ENCODE measurements at regions not wholly inside any gene's neighbourhood (a gene's known extent, or its start where the extent isn't known, plus 50 kb on each side); places are given as distances from the start of the nearest gene placed in this dataset.

DNA sequence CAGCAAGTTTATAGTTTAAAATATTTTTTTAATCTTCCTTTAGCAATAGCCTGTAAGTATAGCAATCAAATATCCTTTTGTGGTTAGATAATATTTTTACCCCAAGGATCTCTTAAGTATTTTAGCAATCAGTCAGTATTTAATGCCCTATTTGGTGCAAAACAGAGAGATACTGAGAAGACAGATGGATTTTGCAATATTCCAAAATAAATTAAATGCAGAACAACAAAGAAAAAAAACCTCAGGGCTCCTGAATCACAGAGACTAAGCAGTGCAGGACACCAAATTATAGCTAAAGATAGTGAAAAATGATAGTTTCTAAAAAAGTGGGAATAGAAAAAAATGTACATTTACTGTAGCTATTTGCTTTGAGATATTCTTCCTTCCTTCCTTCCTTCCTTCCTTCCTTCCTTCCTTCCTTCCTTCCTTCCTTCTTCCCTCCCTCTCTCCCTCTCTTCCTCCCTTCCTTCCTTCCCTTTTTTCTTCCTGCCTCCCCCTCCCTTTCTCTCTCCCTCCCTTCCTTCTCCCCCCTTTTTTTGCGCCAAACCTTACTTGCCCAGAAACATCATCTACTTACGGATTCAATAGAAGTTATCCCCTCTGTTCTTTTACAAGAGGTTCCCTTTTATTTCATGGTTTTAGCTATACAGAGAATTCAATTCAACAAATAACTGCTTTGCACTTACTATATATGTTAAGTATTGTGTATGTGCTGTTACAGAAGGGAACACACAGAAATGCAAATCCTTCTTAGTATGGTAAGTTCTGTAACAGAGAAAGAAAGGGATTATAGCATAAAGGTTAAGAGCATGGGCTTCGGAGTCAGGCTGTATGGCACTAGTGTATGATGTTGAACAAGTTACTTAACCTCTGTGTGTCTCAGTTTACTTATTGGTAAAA lies 219.0 kb downstream of the CPE start:
- ChIA-PET CTCF (no interaction called here), POLR2A (no interaction called here)
- TF ChIP-seq, protein P1, sequence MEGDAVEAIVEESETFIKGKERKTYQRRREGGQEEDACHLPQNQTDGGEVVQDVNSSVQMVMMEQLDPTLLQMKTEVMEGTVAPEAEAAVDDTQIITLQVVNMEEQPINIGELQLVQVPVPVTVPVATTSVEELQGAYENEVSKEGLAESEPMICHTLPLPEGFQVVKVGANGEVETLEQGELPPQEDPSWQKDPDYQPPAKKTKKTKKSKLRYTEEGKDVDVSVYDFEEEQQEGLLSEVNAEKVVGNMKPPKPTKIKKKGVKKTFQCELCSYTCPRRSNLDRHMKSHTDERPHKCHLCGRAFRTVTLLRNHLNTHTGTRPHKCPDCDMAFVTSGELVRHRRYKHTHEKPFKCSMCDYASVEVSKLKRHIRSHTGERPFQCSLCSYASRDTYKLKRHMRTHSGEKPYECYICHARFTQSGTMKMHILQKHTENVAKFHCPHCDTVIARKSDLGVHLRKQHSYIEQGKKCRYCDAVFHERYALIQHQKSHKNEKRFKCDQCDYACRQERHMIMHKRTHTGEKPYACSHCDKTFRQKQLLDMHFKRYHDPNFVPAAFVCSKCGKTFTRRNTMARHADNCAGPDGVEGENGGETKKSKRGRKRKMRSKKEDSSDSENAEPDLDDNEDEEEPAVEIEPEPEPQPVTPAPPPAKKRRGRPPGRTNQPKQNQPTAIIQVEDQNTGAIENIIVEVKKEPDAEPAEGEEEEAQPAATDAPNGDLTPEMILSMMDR (IDR thresholded peaks at IDR 0.05; ENCODE audit: control extremely low read depth, extremely low read depth, low read depth, missing control alignments) = no peak
- no peak for DNase-seq (ENCODE audit: extremely low spot score)

DNA sequence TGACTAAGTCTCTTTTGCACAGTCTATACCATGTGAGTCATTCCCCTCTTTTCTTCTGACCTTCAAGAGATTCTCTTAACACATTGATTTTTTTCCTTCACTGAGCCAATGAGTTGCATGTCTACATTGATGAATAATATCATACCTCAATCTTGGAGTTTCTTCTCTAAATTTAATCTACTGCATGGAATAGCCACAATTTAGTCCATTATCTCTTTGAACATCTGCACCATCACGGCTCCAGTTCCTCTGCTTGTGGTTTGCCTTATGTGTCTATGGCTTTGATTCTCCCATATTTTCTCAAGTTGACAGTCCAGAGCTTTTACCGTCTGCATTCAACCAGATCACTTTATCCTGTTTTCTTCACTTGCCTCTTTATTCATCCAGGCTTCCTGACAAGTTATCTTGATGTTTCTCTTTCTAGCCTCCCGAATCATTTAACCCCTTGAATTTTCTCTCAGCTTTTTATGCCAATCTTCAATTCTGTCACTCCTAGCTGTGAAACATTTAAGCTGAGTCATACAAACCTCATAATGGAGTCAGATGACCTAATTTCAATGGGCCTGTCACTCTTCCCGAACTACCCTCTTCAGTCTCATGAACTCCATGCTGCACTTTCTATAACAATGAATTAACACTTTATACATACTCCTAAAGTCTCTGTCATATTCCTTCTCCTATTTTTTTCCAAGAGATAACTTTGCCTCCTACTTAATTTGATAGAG lies 222.3 kb downstream of the CPE start:
- no peak for DNase-seq (ENCODE audit: extremely low spot score)
- TF ChIP-seq, protein P1 (IDR thresholded peaks at IDR 0.05; ENCODE audit: control extremely low read depth, extremely low read depth, low read depth, missing control alignments) = no peak
- ChIA-PET CTCF (no interaction called here), POLR2A (no interaction called here)

DNA sequence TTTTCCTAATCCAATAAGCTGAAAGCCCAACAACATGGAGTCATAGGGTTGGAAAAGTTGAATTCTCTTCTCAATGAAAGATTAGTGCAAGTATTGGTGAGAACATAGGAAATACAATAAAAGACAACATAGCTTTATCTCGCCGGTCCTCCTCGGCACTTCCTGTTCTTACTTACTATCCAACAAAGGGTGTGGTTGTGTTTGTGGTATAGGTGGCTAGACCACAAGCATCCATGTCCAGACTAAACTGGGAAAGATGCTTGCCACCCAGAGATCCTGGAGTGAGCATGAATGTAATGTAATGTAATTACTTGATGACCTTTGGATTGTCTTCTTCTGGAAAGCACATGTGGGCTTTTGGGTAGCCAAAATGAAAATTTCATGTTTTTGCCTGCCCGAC lies 223.8 kb downstream of the CPE start:
- TF ChIP-seq, protein P1 (IDR thresholded peaks at IDR 0.05; ENCODE audit: control extremely low read depth, extremely low read depth, low read depth, missing control alignments) = no peak
- DNase-seq (ENCODE audit: extremely low spot score) = no peak
- POLR2A ChIA-PET = no interaction called here
- CTCF ChIA-PET = no interaction called here

DNA sequence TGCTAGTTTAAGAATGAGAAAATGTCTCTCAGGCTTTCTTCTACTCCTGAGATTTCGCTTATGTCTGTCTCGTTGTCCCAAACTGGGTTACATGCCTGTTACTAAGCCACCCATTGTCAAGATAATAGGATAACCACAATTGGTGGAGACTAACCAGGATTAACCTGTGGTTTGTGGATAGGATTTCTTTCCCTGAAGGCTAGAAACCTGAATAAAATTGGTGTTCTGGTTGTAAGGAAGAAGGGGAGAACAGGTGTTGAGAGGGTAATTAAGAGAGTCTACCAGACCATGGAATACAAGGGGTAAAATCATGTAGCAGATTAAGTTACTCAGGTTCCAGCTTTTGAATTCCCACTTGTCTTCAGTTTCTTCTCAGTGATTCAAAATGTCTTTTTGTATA lies 225.4 kb downstream of the CPE start:
- TF ChIP-seq, protein P1 (IDR thresholded peaks at IDR 0.05; ENCODE audit: control extremely low read depth, extremely low read depth, low read depth, missing control alignments) = no peak
- DNase-seq (ENCODE audit: extremely low spot score) = no peak
- ChIA-PET CTCF (no interaction called here), POLR2A (no interaction called here)

DNA sequence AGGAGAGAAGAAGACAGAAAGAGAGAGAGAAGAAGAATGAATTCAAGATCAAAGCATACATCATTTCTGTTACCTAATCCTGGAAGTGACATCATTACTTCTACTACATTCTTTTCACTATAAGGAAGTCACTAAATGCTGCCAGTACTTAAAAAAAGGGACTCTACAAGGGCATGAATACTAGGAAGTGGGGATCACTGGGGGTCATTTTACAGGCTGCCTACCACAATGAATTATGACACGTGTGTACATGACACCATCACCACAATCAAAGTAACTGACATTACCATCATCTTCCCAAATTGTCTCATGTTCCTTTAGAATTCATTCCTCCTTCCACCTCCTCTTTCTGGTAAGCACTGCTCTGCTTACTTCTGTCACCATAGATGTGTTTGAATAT lies 227.0 kb downstream of the CPE start:
- DNase-seq (ENCODE audit: extremely low spot score) = no peak
- CTCF ChIA-PET = no interaction called here
- TF ChIP-seq, protein P1 (IDR thresholded peaks at IDR 0.05; ENCODE audit: control extremely low read depth, extremely low read depth, low read depth, missing control alignments) = no peak
- POLR2A ChIA-PET = no interaction called here

DNA sequence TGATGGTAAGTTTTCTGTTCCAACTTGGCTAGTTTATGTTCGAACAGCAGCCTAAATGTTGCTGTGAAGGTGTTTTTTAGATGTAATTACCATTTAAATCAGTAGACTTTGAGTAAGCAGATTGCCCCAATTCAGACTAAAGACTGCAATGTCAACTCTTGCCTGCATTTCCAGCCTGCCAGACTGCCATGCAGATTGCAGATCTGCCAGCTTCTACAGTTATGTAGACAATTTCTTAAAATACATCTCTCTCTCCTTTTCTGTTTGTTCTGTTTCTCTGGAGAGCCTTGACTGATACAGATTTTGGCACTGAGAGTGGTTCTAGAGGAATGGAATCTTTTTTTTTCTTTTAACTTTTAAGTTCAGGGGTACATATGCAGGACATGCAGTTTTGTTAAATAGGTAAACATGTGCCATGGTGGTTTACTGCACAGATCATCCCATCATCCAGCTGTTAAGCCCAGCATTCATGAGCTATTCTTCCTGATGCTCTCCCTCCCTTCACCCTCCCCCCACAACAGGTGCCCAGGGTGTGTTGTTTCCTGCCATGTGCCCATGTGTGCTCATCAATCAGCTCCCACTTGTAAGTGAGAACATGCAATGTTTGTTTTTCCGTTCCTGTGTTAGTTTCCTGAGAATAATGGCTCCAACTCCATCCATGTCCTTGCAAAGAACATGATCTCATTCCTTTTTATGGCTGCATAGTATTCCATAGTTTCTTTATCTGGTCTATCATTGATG lies 227.8 kb downstream of the CPE start:
- TF ChIP-seq, protein P1 (IDR thresholded peaks at IDR 0.05; ENCODE audit: control extremely low read depth, extremely low read depth, low read depth, missing control alignments) = no peak
- no peak for DNase-seq (ENCODE audit: extremely low spot score)
- CTCF ChIA-PET = no interaction called here
- POLR2A ChIA-PET = no interaction called here

Measured in GM10248 (cell line).